ENCODE measurements at regions not wholly inside any gene's neighbourhood (a gene's known extent, or its start where the extent isn't known, plus 50 kb on each side); places are given as distances from the start of the nearest gene placed in this dataset.

GRCh38 chr6:165110860-165111259 is 198.5 kb downstream of the C6orf118 start:
- no peak for DNase-seq (ENCODE audit: low read depth)
- TF ChIP-seq, protein P1, sequence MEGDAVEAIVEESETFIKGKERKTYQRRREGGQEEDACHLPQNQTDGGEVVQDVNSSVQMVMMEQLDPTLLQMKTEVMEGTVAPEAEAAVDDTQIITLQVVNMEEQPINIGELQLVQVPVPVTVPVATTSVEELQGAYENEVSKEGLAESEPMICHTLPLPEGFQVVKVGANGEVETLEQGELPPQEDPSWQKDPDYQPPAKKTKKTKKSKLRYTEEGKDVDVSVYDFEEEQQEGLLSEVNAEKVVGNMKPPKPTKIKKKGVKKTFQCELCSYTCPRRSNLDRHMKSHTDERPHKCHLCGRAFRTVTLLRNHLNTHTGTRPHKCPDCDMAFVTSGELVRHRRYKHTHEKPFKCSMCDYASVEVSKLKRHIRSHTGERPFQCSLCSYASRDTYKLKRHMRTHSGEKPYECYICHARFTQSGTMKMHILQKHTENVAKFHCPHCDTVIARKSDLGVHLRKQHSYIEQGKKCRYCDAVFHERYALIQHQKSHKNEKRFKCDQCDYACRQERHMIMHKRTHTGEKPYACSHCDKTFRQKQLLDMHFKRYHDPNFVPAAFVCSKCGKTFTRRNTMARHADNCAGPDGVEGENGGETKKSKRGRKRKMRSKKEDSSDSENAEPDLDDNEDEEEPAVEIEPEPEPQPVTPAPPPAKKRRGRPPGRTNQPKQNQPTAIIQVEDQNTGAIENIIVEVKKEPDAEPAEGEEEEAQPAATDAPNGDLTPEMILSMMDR (IDR thresholded peaks at IDR 0.05; ENCODE audit: control insufficient read depth, extremely low read depth, insufficient read depth), result no peak
- H3K4me3 ChIP-seq (ENCODE audit: low read depth, low read length), result no peak overlapping the region

DNA sequence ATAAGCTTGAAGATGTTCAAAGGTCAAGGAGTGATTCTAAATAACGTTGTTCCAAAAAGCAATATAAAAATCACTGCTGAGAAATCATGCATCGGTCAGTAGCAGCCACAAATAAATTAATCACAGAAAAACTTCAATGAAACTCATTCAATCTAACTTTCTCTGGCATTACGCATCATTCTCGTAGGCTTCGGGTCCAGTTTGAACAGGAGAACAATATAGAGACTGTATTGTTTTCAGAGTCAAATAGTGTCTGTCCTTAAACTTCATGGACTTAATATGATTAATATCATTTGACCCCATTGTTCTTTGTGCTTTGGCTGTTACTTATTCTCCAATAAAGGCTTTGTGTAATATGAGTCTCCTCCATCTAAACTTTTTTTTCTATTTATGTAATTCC is 200.4 kb downstream of the C6orf118 start:
- no peak for DNase-seq (ENCODE audit: low read depth)
- H3K4me3 ChIP-seq (ENCODE audit: low read depth, low read length), result no peak overlapping the region
- TF ChIP-seq, protein P1 (IDR thresholded peaks at IDR 0.05; ENCODE audit: control insufficient read depth, extremely low read depth, insufficient read depth), result no peak

- no peak overlapping the region for H3K4me3 ChIP-seq (ENCODE audit: low read depth, low read length)
- no peak for DNase-seq (ENCODE audit: low read depth)
- TF ChIP-seq, protein P1 (IDR thresholded peaks at IDR 0.05; ENCODE audit: control insufficient read depth, extremely low read depth, insufficient read depth), result no peak
These were observed 203.1 kb downstream of the C6orf118 start for GRCh38 chr6:165106261-165106660.

- TF ChIP-seq, protein P1 (IDR thresholded peaks at IDR 0.05; ENCODE audit: control insufficient read depth, extremely low read depth, insufficient read depth), result peak; percentile 24; the same call in 1 of the 2 replicates
- no peak for DNase-seq (ENCODE audit: low read depth)
- no peak overlapping the region for H3K4me3 ChIP-seq (ENCODE audit: low read depth, low read length)
These were observed 211.2 kb downstream of the C6orf118 start for GRCh38 chr6:165098165-165098564.

DNA sequence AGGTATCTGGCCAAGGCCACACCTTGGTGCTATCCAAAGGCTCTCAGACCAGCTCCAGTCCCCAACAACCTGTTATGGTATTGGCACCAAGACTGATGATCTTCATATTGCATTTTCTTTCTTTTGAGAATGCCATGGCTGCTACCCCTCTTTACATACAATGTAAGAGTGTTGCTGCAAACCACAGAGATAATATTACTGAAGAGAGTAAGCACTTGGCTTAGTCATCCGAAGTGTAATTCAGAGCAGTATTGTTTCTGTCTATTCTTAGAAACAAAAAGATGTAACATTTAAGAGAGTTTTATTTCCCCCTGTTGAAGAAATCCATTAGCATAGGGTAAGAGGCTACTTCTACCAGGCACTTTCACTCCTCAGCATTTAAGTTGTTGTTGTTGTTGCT is 212.5 kb downstream of the C6orf118 start:
- TF ChIP-seq, protein P1 (IDR thresholded peaks at IDR 0.05; ENCODE audit: control insufficient read depth, extremely low read depth, insufficient read depth), result no peak
- DNase-seq (ENCODE audit: low read depth), result no peak
- H3K4me3 ChIP-seq (ENCODE audit: low read depth, low read length), result no peak overlapping the region

- TF ChIP-seq, protein P1 (IDR thresholded peaks at IDR 0.05; ENCODE audit: control insufficient read depth, extremely low read depth, insufficient read depth), result no peak
- H3K4me3 ChIP-seq (ENCODE audit: low read depth, low read length), result no peak overlapping the region
- no peak for DNase-seq (ENCODE audit: low read depth)
These were observed 213.2 kb downstream of the C6orf118 start for GRCh38 chr6:165096209-165096608.

DNA sequence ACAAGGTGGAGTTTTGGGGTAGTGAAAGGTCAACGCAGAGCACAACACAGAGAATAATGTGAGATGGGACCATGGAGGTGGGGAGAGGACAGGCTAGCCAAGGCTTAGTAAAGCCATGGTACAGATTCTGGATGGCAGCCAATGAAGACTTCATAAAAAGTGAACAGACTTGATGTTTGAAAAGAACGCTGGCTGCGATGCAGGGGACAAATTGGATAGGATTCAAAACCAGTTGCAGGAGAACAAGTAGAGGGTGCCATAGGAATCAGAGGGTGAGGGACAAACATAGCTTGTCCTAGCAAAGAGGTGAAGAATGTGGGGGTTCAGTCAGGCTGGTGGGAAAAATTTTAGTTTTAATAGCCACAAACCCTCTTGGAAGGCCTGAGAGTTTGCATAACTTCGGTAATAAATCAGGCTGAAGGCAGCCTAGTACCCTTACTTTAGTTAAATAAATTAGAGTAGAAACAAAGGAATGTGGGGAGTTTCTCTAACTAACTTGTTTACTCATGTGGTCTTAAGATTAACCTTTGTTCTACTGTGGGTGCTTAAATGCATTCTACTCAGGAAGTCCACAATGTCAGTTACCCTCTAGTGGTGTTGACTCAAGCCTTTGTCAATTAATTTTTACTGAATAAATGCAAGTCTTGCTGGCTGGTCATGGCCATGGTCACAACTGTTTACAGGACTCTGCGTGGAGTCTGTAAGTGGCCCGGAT is 216.4 kb downstream of the C6orf118 start:
- no peak for DNase-seq (ENCODE audit: low read depth)
- H3K4me3 ChIP-seq (ENCODE audit: low read depth, low read length), result no peak overlapping the region
- TF ChIP-seq, protein P1 (IDR thresholded peaks at IDR 0.05; ENCODE audit: control insufficient read depth, extremely low read depth, insufficient read depth), result no peak
